T-cell (primary cell): ENCODE measurements at regions not wholly inside any gene's neighbourhood (a gene's known extent, or its start where the extent isn't known, plus 50 kb on each side); places are given as distances from the start of the nearest gene placed in this dataset.

Experiments used
- ATAC-seq, 4 experiments: fragments of 200-7000 bp in 3 of 4; fragments of 150-1000 bp in 1 of 4; cut with Tn5 transposase; replicated peaks in 1 of 4; 1 replicate in 3 of 4; 2 replicates in 1 of 4; pipeline ENCODE4 v1.10.0; 2021; ENCODE audit warnings: moderate library complexity in 3 of 4, mild to moderate bottlenecking in 2 of 4, moderate number of reproducible peaks in 1 of 4
- CTCF ChIA-PET, 2 donors: fragments of 300-600 bp; sonication (Branson Sonifier 250); formaldehyde crosslinking; loops; one replicate each; lab custom pipeline; 2022; ENCODE audit warnings: antibody characterized with exemption in 2 of 2; lab: Charles Lee
- POLR2A ChIA-PET, 2 donors: fragments of 300-600 bp; sonication (Branson Sonifier 250); formaldehyde crosslinking; loops; one replicate each; lab custom pipeline; 2022; ENCODE audit warnings: antibody characterized with exemption in 2 of 2; lab: Charles Lee
- DNase-seq, 35 experiments: peaks; one replicate each; pipeline versions ENCODE4 v3.0.0 to v3.0.0-alpha.2; 2013 to 2023
- H3K27ac ChIP-seq: one replicate; pipeline ENCODE4 v1.5.1; 2013; ENCODE audit warnings: low read length
- H3K27me3 ChIP-seq, 2 experiments: replicated peaks in 1 of 2; 1 replicate in 1 of 2; 2 replicates in 1 of 2; pipeline versions ENCODE4 v1.6.1 to v1.7.0; 2013; ENCODE audit warnings: low read length in 1 of 2, mixed read lengths in 1 of 2; ENCODE audit not compliant: control insufficient read depth in 2 of 2, insufficient read depth in 2 of 2; ENCODE audit errors: extremely low read depth in 1 of 2
- H3K36me3 ChIP-seq, 2 donors: 1 replicate in 1 of 2; 2 replicates in 1 of 2; pipeline versions ENCODE4 v1.6.1 to v1.7.0; 2013; ENCODE audit warnings: low read length in 1 of 2; ENCODE audit not compliant: control insufficient read depth in 2 of 2, insufficient read depth in 1 of 2; ENCODE audit errors: extremely low read depth in 1 of 2
- H3K4me1 ChIP-seq, 2 experiments: 1 replicate in 1 of 2; 2 replicates in 1 of 2; pipeline versions ENCODE4 v1.6.1 to v1.7.0; 2013; ENCODE audit warnings: low read length in 2 of 2, mixed read lengths in 1 of 2; ENCODE audit not compliant: insufficient read depth in 2 of 2, control insufficient read depth in 1 of 2; ENCODE audit errors: extremely low read depth in 1 of 2
- H3K4me3 ChIP-seq, 2 donors: 1 replicate in 1 of 2; 2 replicates in 1 of 2; pipeline versions ENCODE4 v1.5.1 to v1.7.0; 2013; ENCODE audit warnings: mild to moderate bottlenecking in 2 of 2, low read length in 1 of 2, moderate library complexity in 1 of 2; ENCODE audit not compliant: control insufficient read depth in 1 of 2; ENCODE audit errors: extremely low read depth in 1 of 2
- H3K9me3 ChIP-seq: 2 replicates; pipeline ENCODE4 v1.7.0; 2013
- H3K27ac Mint-ChIP-seq, 2 donors: one replicate each; pipeline ENCODE4 v1.8.0; 2020 to 2021; ENCODE audit warnings: mild to moderate bottlenecking in 2 of 2, mixed read lengths in 2 of 2
- H3K27me3 Mint-ChIP-seq, 2 donors: one replicate each; pipeline ENCODE4 v1.8.0; 2021 to 2022; ENCODE audit warnings: mixed read lengths in 2 of 2
- H3K36me3 Mint-ChIP-seq: one replicate; pipeline ENCODE4 v1.8.0; 2021; ENCODE audit warnings: mixed read lengths
- H3K4me1 Mint-ChIP-seq, 3 donors: one replicate each; pipeline ENCODE4 v1.8.0; 2020 to 2022; ENCODE audit warnings: mixed read lengths in 3 of 3, mild to moderate bottlenecking in 1 of 3
- H3K4me3 Mint-ChIP-seq, 3 donors: one replicate each; pipeline ENCODE4 v1.8.0; 2020 to 2022; ENCODE audit warnings: mild to moderate bottlenecking in 3 of 3, mixed read lengths in 3 of 3, moderate library complexity in 3 of 3
- H3K9me3 Mint-ChIP-seq, 3 donors: one replicate each; pipeline ENCODE4 v1.8.0; 2020 to 2022; ENCODE audit warnings: mixed read lengths in 3 of 3
- WGBS: methylation state at CpG from one replicate; pipeline ENCODE4 v1.1.5; 2013; ENCODE audit warnings: missing lambda C conversion rate; ENCODE audit not compliant: insufficient coverage; 5-methylcytosine and 5-hydroxymethylcytosine counted together

GRCh38 chr5:4100739-4101138 lies 505.1 kb downstream of the IRX1 start:
- H3K4me3 Mint-ChIP-seq: no peak overlapping the region
- CTCF ChIA-PET: no interaction called here

DNA sequence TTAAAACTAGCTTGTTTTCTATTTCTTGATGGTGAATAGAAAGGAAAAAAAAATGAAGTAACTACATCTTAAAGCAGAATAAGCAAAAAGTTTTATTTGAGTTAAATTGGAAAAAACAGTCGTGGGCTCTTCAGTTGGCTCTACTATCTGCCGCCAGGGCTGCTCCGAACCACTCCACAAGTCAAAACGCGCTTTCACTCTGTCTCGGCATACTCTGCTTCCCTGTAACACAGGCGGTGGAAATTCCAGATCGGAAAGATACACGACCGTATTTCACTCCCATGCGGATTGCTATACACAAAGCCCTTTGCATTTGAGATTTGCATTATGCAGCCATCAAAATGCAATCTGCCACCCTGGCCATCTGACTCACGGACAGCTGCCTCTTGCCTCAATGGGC lies 505.6 kb downstream of the IRX1 start:
- no peaks in the 10 kb centered on the region for H3K9me3 ChIP-seq
- WGBS: 89% methylated on average over 11 of the region's 12 CpGs
- H3K36me3 ChIP-seq: no peaks in the 10 kb centered on the region
- no peaks in the 10 kb centered on the region for H3K27me3 ChIP-seq
- H3K27ac ChIP-seq: no peak overlapping the region
- ChIA-PET POLR2A (no interaction called here), CTCF (no interaction called here)
- H3K4me1 ChIP-seq: no peaks in the 10 kb centered on the region
- no peak overlapping the region for H3K4me3 ChIP-seq
- H3K4me1 Mint-ChIP-seq: no peaks in the 10 kb centered on the region
- ATAC-seq (no peak), DNase-seq (no peak)
- no peaks in the 10 kb centered on the region for H3K27me3 Mint-ChIP-seq
- H3K27ac Mint-ChIP-seq: no peak overlapping the region
- H3K4me3 Mint-ChIP-seq: no peak overlapping the region
- H3K9me3 Mint-ChIP-seq: peaks cover 0 to 3% (median 0%) of the 10 kb centered on the region in 3 donors
- H3K36me3 Mint-ChIP-seq: no peaks in the 10 kb centered on the region

More at GRCh38 chr5:4100739-4101138, 505.1 kb downstream of the IRX1 start:
- Histone ChIP-seq H3K9me3 (no peaks in the 10 kb centered on the region), H3K4me1 (no peaks in the 10 kb centered on the region), H3K27me3 (no peaks in the 10 kb centered on the region), H3K4me3 (no peak overlapping the region), H3K27ac (no peak overlapping the region), H3K36me3 (no peaks in the 10 kb centered on the region)
- ATAC-seq (no peak), DNase-seq (no peak)
- no peaks in the 10 kb centered on the region for H3K27me3 Mint-ChIP-seq
- H3K27ac Mint-ChIP-seq: no peak overlapping the region
- POLR2A ChIA-PET: no interaction called here
- H3K9me3 Mint-ChIP-seq: peaks cover 0 to 7% (median 0%) of the 10 kb centered on the region in 3 donors
- no peaks in the 10 kb centered on the region for H3K4me1 Mint-ChIP-seq
- no peaks in the 10 kb centered on the region for H3K36me3 Mint-ChIP-seq
- 85% methylated on average over 14 of the region's 14 CpGs for WGBS

DNA sequence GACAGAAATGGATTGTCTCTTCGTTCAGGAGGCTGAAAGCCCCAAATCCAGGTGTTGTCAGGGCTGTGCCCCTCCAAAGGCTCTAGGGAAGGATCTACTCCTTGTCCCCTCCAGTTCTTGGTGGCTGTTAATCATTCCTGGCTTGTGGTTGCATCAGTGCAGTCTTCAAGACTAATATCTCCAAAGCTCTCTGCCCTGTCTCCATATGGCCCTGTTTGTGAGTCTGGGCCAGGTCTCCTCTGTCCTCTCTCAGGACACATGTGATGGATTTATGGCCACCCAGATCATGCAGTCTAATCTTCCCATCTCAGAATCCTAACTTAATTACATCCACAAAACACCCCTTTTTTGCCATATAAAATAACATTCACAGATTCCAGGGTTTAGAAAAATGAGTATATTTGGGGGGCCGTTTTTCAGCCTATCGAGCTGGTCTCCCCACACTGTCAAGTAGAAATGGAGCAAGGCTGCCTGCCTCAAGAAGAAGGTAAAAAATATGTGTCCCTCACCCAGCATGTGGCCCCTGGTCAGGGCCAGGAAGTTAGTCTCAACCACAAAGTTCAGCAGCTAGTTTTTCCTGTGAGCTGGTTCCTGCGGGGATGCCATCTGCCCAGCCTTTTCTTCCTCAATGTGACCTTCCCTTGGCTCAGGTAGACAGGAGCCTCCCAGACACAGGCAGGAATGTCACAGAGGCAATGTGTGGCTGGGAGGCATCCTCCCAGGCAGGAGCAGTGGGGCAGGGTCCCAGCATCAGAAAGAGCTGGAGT lies 509.4 kb downstream of the IRX1 start:
- Histone ChIP-seq H3K4me1 (no peaks in the 10 kb centered on the region), H3K36me3 (no peaks in the 10 kb centered on the region), H3K9me3 (no peaks in the 10 kb centered on the region), H3K27ac (no peak overlapping the region), H3K4me3 (no peak overlapping the region), H3K27me3 (no peaks in the 10 kb centered on the region)
- ATAC-seq (no peak), DNase-seq (no peak)
- Mint-ChIP-seq H3K4me1 (no peaks in the 10 kb centered on the region), H3K36me3 (no peaks in the 10 kb centered on the region), H3K4me3 (no peak overlapping the region), H3K27me3 (no peaks in the 10 kb centered on the region), H3K27ac (no peak overlapping the region), H3K9me3 (peaks cover 0 to 3% (median 0%) of the 10 kb centered on the region in 3 donors)
- no CpG with 5 or more reads among the region's 4 CpGs for WGBS
- ChIA-PET CTCF (no interaction called here), POLR2A (no interaction called here)

DNA sequence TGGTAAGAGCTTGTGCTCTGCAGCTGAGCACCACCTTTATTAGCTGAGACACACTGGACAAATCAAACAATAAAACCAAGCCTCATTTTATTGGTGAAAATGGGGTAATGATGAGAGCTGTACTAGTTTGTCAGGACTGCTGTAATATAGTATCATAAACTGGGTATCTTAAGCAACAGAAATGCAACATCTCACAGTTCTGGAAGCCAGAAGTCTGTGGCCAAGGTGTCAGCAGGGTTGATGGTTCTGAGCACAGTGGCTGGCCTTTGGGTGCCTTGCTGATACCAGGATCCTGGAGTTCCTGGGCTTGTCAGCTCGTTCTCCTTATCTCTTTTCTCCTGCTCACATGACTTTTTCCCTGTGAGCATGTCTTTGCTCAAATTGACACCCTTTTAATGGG lies 513.1 kb downstream of the IRX1 start:
- H3K4me3 ChIP-seq: no peak overlapping the region
- WGBS: no CpG with 5 or more reads among the region's 1 CpG
- H3K4me1 Mint-ChIP-seq: no peaks in the 10 kb centered on the region
- H3K27me3 Mint-ChIP-seq: no peaks in the 10 kb centered on the region
- H3K4me3 Mint-ChIP-seq: no peak overlapping the region
- DNase-seq (no peak), ATAC-seq (no peak)
- H3K9me3 ChIP-seq: no peaks in the 10 kb centered on the region
- H3K36me3 Mint-ChIP-seq: no peaks in the 10 kb centered on the region
- no peaks in the 10 kb centered on the region for H3K36me3 ChIP-seq
- no peaks in the 10 kb centered on the region for H3K9me3 Mint-ChIP-seq
- POLR2A ChIA-PET: no interaction called here
- CTCF ChIA-PET: no interaction called here
- H3K4me1 ChIP-seq: no peaks in the 10 kb centered on the region
- no peak overlapping the region for H3K27ac ChIP-seq
- no peak overlapping the region for H3K27ac Mint-ChIP-seq
- H3K27me3 ChIP-seq: no peaks in the 10 kb centered on the region

DNA sequence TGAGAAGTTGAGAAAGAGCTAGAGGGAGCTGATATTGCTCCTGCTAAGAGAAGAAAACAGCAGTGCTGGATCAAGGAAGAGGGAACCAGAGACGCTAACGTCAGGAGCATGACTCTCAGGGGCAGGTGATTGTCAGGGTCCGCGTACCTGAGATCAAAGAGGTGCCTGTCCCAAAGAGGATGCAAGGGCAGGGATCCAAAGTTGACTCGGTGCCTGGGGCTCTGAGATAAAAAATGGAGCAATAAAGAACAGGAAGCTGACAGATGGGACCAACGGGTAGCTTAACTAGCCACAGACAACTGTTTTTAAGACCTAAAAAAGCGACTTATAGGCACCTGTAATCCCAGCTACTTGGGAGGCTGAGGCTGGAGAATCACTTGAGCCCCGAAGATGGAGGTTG lies 517.8 kb downstream of the IRX1 start:
- no peak for DNase-seq
- H3K36me3 ChIP-seq: no peaks in the 10 kb centered on the region
- Mint-ChIP-seq H3K4me1 (no peaks in the 10 kb centered on the region), H3K4me3 (no peak overlapping the region), H3K27me3 (no peaks in the 10 kb centered on the region), H3K27ac (no peak overlapping the region), H3K9me3 (peaks cover 0 to 11% (median 2%) of the 10 kb centered on the region in 3 donors), H3K36me3 (no peaks in the 10 kb centered on the region)
- no peak overlapping the region for H3K4me3 ChIP-seq
- no peak for ATAC-seq
- WGBS: 43% methylated on average over 7 of the region's 8 CpGs
- no peaks in the 10 kb centered on the region for H3K9me3 ChIP-seq
- no peaks in the 10 kb centered on the region for H3K27me3 ChIP-seq
- H3K27ac ChIP-seq: no peak overlapping the region
- CTCF ChIA-PET: interaction anchor here in 1 of 2 donors (0.7 kb wide), 1 partner anchor 36 kb away, joined by 3 read pairs; no protein-coding TSS in a partner anchor
- no peaks in the 10 kb centered on the region for H3K4me1 ChIP-seq
- POLR2A ChIA-PET: no interaction called here

DNA sequence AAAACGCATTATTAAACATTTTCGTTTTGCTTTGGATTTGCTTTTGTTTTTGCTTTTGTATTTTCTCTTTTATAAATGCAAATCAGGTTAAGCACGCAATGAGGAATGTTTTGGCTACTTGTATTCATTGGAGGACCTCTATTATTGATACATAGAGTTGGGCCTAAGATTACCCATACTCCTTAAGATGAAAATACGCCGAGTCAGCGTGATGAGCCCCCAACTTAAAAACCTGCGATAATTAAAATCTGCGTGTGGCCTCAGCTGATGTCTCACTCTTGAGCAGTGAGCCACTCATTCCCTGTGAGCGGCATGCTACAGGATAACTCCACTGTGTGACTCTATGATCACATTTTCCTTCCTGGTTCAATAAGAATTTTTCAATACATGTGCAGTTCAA lies 518.3 kb downstream of the IRX1 start:
- ChIA-PET POLR2A (no interaction called here), CTCF (interaction anchor here in 1 of 2 donors (0.7 kb wide), 1 partner anchor 36 kb away, joined by 3 read pairs; no protein-coding TSS in a partner anchor)
- H3K27me3 ChIP-seq: no peaks in the 10 kb centered on the region
- DNase-seq: no peak
- no peak overlapping the region for H3K27ac ChIP-seq
- no peaks in the 10 kb centered on the region for H3K4me1 ChIP-seq
- no peaks in the 10 kb centered on the region for H3K9me3 ChIP-seq
- WGBS: 91% methylated on average over 6 of the region's 9 CpGs
- Mint-ChIP-seq H3K4me1 (no peaks in the 10 kb centered on the region), H3K36me3 (no peaks in the 10 kb centered on the region), H3K27me3 (no peaks in the 10 kb centered on the region), H3K9me3 (peaks cover 0 to 11% (median 2%) of the 10 kb centered on the region in 3 donors), H3K27ac (no peak overlapping the region), H3K4me3 (no peak overlapping the region)
- no peak for ATAC-seq
- H3K4me3 ChIP-seq: no peak overlapping the region
- H3K36me3 ChIP-seq: no peaks in the 10 kb centered on the region
